GM19328 (cell line): ENCODE measurements at regions not wholly inside any gene's neighbourhood (a gene's known extent, or its start where the extent isn't known, plus 50 kb on each side); places are given as distances from the start of the nearest gene placed in this dataset.
A peak's percentile ranks its signal among the peaks of the same experiment; 100 is the strongest.

Experiments
- ATAC-seq: cut with Tn5 transposase; IDR thresholded peaks from one replicate; pipeline ENCODE4 v1.9.1; 2021; ENCODE audit warnings: mild to moderate bottlenecking, moderate library complexity; ENCODE audit not compliant: unreplicated experiment

DNA sequence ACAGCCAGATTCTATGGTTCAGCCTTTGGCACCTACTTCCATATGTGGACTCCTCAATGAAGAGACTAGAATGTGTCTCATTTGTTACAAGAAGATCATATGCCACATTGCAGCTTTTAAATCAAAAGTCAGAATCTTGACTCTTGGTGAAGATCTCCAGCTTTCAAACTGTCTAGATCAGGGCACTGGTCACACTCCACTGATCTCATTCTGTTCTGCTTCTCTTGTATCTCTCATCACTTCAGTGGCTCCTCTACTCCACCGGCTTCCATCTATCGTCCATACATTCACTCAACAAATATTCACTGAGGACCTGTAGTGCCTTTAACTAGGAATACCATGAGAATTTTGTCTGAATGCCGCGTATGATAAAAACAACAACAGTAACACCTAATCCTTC, 203.3 kb upstream of the LPP start:
- no peak for ATAC-seq

DNA sequence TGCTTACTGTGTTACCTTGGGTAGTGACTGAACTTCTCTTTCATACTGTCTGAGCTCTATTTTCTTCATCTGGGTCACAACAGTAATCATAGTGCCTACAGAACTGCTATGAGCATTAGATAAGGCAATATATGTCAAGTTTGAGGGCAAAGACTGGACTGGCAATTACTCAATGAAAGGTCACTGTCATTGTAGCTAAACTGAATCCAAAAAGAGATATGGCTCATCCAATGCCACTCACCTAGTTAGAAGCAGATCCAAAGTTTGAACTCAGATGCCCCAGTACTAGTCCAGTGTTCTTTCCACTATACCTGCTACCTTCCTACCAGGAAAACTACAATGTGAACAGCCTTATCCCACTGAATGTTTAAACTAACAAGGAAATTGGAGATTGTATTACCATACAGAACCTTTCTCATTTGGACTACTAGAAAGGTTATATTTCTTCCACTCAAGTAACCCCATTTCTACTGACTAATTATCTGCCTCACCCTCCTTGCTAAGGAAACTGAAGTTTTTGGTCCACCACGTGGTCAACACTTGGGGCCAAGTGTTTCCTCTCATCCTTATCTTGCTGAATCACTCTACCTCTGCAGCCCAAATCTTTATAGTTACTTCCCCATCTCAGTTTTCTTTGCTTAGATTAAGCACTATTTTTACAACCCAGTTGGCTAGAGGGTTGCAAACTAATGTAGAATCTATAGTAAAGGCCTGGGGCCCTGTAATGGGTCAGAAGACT, 202.3 kb upstream of the LPP start:
- ATAC-seq, result no peak

- ATAC-seq, result no peak
Measured at GRCh38 chr3:187952849-187953248, 201.1 kb upstream of the LPP start.

- ATAC-seq, result no peak
Measured at GRCh38 chr3:187954516-187954872, 199.5 kb upstream of the LPP start.

DNA sequence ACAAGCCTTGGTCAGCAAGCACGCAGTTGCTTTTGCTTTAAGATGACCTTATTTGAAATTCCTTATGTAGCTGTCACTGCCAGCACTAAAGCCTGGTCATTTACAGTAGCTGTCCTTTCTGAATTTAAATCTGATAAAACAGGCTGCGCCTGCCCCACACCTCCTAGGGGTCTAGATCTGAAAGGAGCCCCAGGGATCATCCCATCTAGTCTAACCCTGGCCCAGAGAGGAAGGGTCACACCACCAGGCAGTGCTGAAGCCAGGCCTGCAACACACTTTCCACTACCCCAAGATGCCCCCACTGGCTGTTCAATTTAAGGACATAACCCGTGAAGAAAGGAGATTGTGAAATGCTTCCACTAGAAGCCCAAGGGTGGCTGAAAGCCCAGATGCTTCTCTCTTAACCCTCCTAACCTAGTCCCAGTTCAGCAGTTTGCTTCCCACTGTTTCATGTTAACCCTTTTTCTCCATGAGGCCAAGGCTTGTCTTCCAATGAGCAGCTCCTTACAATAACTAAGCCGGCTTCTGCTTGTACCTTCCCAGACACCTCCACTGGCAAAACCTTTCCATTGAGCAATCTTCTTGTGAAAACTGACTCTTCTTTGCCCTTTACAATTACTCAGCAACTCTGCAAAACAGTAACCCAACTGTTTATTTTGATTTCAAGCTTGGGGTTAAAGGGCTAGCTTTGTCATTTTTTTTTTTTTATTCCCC, 198.9 kb upstream of the LPP start:
- ATAC-seq, result no peak

- ATAC-seq, result no peak
Measured at GRCh38 chr3:187955587-187955952, 198.4 kb upstream of the LPP start.

GRCh38 chr3:187957165-187957581, 196.8 kb upstream of the LPP start:
- ATAC-seq, result no peak

- ATAC-seq, result no peak
Measured at GRCh38 chr3:187957582-187957981, 196.4 kb upstream of the LPP start.

DNA sequence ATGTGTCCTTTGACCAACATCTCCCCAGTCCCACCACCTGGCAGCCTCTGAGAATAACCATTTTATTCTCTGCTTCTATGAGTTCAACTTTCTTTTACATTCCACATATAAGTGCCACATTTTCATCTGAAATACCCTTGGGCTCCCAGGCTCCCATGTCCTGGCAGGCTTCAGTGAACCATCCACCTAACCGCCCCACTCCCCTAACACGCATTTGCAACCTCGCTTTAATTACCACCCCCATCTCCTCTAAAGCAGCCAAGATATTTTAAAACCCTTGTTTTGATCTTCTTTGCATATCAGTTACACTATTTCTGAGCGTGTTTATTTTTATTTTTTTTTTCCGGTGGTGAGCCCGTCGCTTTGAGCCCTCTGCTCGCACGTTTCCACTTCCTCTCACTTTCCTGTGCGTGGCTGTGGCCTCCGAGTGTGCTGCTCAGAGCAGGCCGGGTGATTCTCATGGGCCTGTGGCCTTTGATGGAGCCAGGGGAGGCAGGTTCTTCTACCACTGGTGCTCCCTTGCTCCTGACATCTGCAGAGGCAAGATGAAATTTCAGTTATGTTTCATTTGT, 195.4 kb upstream of the LPP start:
- peak; percentile 67 for ATAC-seq

DNA sequence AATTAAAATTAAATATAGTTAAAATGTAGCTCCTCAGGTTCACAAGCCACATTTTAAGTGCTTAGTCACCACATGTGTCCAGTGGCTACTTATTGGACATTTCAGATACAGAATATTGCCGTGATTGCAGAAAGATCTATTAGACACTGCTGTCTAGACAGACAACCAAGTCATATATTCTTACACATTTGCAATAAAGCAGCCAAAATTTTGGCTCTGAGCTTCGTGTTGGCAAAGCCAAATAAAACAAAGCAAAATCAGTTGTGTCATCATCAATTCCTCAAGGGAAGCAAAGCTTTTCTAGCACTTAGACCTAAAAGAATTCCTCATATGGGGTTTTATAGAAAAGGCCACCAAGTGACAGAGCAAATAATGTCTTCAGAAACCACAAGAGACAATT, 193.1 kb upstream of the LPP start:
- no peak for ATAC-seq

- no peak for ATAC-seq
Measured at GRCh38 chr3:187961366-187961765, 192.6 kb upstream of the LPP start.

DNA sequence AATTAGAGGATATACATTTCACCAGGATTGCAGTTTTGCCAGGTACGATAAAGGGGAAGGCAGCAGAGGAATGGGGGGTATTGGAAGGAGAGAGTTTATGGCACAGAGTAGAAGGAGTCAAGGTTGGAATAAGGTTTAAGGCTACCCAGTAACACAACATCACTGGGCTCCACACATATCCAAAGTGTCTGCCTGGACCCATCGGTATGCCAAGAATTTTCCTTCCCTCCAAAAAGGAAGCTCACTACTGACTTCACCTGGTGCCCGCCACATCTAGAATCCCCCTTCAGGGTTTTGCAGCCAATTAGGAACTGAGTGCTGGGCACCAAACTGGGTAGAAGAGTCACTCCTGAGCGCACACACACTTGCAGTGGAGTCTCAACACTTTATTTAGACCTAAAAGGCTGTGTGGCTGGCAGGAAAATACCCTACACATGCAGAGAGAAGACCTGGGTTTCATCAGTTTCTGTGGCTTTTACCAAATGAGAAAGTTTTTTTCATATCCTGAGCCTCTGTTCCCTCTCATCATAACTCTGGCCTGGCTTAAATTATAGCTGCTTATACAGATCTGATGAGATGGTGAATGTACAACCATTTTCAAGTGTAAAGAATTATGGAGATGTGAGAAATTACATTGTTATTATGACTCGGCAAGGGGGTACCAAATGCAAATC, 190.8 kb upstream of the LPP start:
- ATAC-seq, result no peak

GRCh38 chr3:187963677-187964385, 190.1 kb upstream of the LPP start:
- no peak for ATAC-seq

GRCh38 chr3:187964760-187965159, 189.2 kb upstream of the LPP start:
- no peak for ATAC-seq

DNA sequence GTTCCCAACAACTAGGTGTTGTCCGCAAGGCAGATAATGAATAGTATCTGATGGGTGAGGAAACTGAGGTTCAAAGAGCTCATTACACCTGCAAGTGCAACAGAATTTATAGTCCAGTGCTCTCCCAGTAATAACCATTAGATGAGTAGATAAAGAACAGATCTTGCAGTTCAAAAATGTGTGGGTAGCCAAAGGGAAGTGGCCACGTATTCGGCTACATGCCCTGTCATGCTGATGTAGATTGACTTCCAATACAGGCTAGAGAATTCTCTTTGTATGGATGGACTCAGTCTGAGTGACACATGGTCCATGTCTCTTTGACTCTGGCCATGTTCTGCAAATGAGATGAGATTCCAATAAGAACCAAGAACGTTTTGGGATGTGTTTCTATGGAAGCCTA, 187.9 kb upstream of the LPP start:
- ATAC-seq, result no peak

GRCh38 chr3:187966636-187967406, 187.1 kb upstream of the LPP start:
- no peak for ATAC-seq

- ATAC-seq, result no peak
Measured at GRCh38 chr3:187967993-187968392, 186.0 kb upstream of the LPP start.

GRCh38 chr3:187968883-187969580, 184.9 kb upstream of the LPP start:
- no peak for ATAC-seq

- ATAC-seq, result no peak
Measured at GRCh38 chr3:187969581-187969950, 184.4 kb upstream of the LPP start.

DNA sequence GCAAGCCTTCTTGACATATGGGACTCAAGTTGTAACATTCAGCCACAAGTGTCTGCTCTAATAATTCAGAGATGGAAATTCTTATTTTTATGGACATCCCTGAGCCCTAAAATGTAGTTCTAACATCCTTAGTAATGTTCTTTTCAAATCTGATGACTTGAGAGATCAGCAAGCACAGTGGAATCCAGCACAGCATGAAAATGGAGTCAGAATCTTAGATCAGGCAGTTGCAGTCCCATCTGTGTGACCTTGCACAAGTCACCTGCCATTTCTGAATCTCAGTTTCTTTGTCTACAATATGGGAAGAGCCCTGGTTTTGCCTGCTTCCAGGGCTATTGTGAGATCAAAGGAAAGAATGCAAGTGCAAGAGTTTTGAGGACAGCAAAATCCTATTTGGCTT, 183.9 kb upstream of the LPP start:
- ATAC-seq, result no peak
